Urothelium cell line (cell line): ENCODE measurements at regions not wholly inside any gene's neighbourhood (a gene's known extent, or its start where the extent isn't known, plus 50 kb on each side); places are given as distances from the start of the nearest gene placed in this dataset.
"Not testable (repeated sequence)": the region's sequence is repeated elsewhere in the genome, so short reads cannot be mapped to it uniquely, and the experiment has no call there.

ENCODE experiments used
- DNase-seq: peaks from one replicate; pipeline ENCODE4 v3.0.0; 2011; ENCODE audit warnings: low spot score, mixed read lengths
- FAIRE-seq: peaks from 2 replicates; lab custom pipeline; 2011; peaks lifted over from hg19 to GRCh38; lab: Jason Lieb, UNC

GRCh38 chr3:76501315-76501714 lies 538.6 kb upstream of the ROBO2 start:
- FAIRE-seq (no peak), DNase-seq (no peak)

DNA sequence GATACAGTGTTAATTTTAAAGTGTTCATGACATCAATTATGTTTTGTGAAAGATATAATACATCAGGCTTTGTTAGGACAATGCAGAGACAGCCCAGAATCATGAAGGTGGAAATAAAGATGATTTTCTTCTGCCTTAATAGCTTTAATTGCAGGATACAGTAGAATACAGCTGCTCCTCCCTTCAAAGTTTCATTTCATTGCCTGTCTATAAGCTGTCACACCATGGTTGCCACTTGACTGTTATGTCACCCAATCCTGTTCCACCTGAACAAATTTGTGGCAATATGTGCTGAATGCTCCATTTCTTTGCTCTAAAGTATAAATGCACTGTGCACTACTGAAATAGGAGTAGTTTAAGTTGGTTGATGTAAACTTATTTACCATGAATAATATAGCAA lies 537.8 kb upstream of the ROBO2 start:
- FAIRE-seq (no peak), DNase-seq (no peak)

DNA sequence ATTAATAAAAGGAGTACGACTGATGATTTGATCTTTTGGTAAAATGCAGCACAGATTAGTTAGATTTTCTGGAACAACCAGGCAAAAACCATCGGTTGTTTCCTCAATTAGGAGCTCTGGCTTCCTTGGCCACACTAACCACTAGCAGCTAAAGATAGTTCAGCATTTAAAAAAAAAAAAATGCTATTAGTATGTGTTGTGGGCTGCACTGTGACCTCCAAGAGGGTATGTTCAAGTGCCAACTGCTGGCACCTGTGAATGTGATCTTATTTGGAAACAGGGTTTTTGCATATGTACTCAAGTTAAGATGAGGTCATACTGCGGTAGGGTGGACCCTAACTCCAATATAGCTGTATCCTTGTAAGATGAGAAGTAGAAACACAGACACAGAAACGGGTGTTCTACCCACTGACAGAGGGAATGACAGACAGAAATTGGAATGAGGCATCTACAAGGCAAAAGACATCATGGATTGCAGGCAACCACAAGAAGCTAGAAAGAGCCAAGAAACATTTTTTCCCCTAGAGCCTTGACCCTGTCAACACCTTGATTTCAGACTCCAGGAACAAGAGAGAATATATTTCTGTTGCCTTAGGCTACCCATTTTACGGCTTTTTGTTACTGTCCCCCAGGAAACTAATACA lies 534.6 kb upstream of the ROBO2 start:
- no peak for FAIRE-seq

DNA sequence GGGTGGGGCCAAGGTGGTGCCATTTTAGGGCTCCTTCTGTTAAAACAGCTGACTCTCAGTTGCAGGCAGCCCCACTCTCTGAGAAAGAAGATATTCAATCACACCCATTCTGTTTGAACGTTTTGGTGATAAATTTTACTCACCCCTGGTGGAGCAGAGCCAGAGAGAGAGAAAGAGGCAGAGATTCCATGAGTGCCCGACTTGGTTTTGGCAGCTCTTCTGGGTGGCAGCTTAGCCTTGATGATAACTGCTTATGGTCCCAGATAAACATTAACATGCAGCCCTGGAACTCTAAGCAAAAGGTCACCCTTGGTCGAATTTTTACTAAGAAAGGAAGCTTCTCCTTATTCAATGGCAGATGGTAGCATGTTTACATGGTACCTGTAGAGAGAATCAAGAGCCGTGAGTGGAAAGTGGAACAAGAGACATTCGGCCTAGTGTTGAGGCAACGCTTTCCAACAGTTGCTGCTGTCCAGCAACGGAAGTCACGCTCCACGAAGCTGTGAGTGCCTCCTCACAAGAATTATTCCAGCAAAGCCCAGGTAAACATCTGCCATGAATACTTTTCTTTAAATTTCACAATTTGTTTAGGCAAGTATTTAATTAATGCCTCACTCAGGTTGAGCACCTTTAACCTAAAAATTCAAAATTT lies 530.6 kb upstream of the ROBO2 start:
- DNase-seq (no peak), FAIRE-seq (no peak)

More for the DNA sequence above, 534.6 kb upstream of the ROBO2 start:
- DNase-seq = peak; percentile 20

- FAIRE-seq (no peak), DNase-seq (no peak)
Measured at GRCh38 chr3:76514836-76515235, 525.1 kb upstream of the ROBO2 start.

GRCh38 chr3:76523337-76523736 lies 516.6 kb upstream of the ROBO2 start:
- FAIRE-seq (no peak), DNase-seq (no peak)

DNA sequence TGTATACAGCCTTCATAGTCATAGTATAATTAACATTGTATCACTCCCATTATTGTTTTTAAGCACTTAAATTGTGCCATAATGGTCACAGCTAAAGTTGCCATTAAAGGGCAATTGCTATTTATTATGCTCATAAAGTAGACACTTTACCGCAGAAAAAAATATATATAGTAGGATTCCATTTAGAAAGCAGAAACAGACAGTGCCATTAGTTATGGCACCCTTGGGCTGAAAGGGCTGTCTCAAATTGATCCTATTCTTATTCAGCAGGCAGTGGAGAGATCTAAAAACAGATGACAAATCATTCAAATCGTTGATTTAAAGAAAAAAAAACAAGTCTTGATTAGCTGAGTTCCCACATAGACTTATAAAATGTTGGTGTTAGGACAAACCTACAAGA lies 514.2 kb upstream of the ROBO2 start:
- FAIRE-seq (no peak), DNase-seq (no peak)

GRCh38 chr3:76527773-76528172 lies 512.1 kb upstream of the ROBO2 start:
- DNase-seq = no peak
- no peak for FAIRE-seq

GRCh38 chr3:76532158-76532822 lies 507.6 kb upstream of the ROBO2 start:
- no peak for FAIRE-seq
- DNase-seq = no peak

DNA sequence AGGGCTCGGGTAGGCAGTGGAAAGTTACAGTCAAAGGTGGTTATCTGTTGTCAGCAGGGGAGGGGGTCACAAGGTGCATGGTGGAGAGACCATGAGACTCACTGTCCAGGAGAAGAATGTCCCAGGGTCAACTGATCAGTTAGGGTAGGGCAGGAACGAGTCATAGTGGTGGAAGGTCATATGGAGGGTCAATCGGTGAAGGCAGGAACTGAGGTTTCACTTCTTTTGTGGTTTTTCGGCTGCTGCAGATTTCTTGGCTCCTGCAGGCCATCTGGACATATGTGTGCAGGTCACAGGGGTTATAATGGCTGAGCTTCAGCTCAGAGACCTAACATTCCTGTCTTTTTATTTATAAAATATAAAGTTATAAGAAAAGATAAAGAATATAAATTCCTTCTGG lies 506.2 kb upstream of the ROBO2 start:
- FAIRE-seq = not testable (repeated sequence)

GRCh38 chr3:76537857-76538256 lies 502.0 kb upstream of the ROBO2 start:
- DNase-seq, FAIRE-seq: not testable (repeated sequence)

More for the DNA sequence above, 506.2 kb upstream of the ROBO2 start:
- not testable (repeated sequence) for DNase-seq

- DNase-seq (no peak), FAIRE-seq (no peak)
Measured at GRCh38 chr3:76547674-76548073, 492.2 kb upstream of the ROBO2 start.

GRCh38 chr3:76550522-76551201 lies 489.2 kb upstream of the ROBO2 start:
- FAIRE-seq (no peak), DNase-seq (no peak)

GRCh38 chr3:76551739-76552138 lies 488.2 kb upstream of the ROBO2 start:
- FAIRE-seq (no peak), DNase-seq (no peak)

- FAIRE-seq = no peak
- DNase-seq = no peak
Measured at GRCh38 chr3:76552653-76553052, 487.2 kb upstream of the ROBO2 start.

DNA sequence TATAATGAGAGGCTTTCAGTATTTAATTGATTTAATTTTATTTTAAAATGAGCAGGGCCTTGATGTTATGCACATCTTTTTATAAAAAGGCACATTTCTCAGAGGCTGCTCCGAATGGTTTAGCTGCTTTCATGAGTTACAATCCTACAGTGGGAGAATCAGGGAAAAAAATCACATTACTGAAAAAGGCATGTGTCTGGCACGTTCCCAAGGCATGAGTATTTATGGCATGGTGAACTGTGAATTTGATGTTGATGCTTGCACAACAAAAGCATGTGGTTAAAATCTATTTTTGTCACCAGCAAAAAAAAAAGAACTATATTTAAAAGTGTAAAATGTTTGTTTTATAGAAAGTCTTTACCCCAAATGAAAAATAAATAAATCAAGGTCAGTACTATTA lies 485.2 kb upstream of the ROBO2 start:
- DNase-seq (no peak), FAIRE-seq (no peak)

DNA sequence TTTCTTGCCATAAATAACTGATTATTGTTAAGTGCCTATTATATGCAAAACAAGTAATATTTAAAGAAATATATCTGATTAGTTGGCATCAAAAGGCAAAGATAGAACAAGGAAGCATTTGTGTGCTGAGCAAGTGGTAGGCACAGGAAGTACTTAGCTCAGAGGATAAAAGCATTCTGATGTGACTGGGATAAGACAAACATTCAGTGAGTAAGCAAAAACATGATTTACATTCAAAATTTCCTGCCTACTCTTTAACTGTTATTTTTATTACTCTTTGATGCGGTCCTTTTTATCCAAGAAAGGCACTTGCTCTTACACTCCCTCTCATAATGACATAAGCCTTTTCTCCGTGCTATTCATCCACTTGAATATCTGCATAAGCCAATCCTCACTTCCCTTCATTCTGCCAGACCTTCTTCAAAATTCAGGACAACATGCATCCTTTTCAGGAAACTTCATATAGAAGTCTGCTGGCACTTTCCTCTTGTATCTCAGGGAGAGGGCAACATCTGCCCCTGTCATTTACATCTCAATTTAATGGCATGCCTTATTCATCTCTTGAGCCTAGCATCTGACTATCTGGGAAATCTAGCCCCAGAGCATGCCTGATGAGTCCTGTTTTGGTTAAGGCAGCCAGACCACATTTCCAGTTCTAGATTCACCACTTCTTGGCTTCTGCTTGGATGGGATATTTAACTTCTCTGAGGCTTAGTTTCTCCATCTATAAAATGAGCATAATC lies 478.2 kb upstream of the ROBO2 start:
- FAIRE-seq = no peak

GRCh38 chr3:76565496-76566210 lies 474.2 kb upstream of the ROBO2 start:
- no peak for DNase-seq

More for the DNA sequence above, 478.2 kb upstream of the ROBO2 start:
- DNase-seq = no peak

GRCh38 chr3:76566211-76566534 lies 473.7 kb upstream of the ROBO2 start:
- no peak for DNase-seq
- FAIRE-seq = no peak

More at GRCh38 chr3:76565496-76566210, 474.2 kb upstream of the ROBO2 start:
- no peak for FAIRE-seq

DNA sequence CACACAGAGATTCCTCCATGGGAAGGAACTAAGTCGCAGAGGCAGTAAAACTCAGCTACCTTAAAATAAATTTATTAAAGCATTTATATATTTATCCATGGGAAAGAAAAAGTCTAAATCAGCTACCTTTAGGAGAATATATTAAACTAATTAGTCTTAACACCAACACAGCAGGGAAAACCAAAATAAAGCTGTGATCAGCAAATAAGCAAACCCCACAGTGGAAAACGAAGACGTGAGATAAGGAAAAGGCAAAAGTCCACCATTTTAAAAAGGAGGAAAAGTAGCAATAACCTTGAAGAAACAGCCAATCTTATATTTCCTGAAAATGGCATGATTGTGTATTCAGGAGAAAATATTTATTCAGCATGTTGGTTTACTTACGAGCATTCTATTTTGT lies 473.0 kb upstream of the ROBO2 start:
- FAIRE-seq = no peak
- no peak for DNase-seq
